Parathyroid adenoma (tissue), 2 donors: ENCODE measurements at regions not wholly inside any gene's neighbourhood (a gene's known extent, or its start where the extent isn't known, plus 50 kb on each side); places are given as distances from the start of the nearest gene placed in this dataset.

ENCODE experiments used
- H2AFZ ChIP-seq: fragments of 300-600 bp; sonication (generic); one replicate; pipeline ENCODE4 v1.7.0; 2017; ENCODE audit warnings: antibody characterized with exemption, mild to moderate bottlenecking
- H3K27ac ChIP-seq: fragments of 300-600 bp; sonication (generic); one replicate; pipeline ENCODE4 v1.7.0; 2017
- H3K27me3 ChIP-seq: fragments of 300-600 bp; sonication (generic); one replicate; pipeline ENCODE4 v1.7.0; 2017; ENCODE audit warnings: low read length; ENCODE audit not compliant: control insufficient read depth, insufficient read depth
- H3K36me3 ChIP-seq: fragments of 300-600 bp; sonication (generic); one replicate; pipeline ENCODE4 v1.7.0; 2017; ENCODE audit warnings: low read length; ENCODE audit not compliant: control insufficient read depth, insufficient read depth
- H3K4me1 ChIP-seq: fragments of 300-600 bp; sonication (generic); one replicate; pipeline ENCODE4 v1.7.0; 2017; ENCODE audit warnings: control low read depth
- H3K4me2 ChIP-seq: fragments of 300-600 bp; sonication (generic); one replicate; pipeline ENCODE4 v1.7.0; 2017; ENCODE audit warnings: low read length
- H3K4me3 ChIP-seq: fragments of 300-600 bp; sonication (generic); one replicate; pipeline ENCODE4 v1.7.0; 2017; ENCODE audit warnings: low read depth, low read length
- H3K79me2 ChIP-seq: fragments of 300-600 bp; sonication (generic); one replicate; pipeline ENCODE4 v1.7.0; 2017; ENCODE audit warnings: control low read depth
- H3K9ac ChIP-seq: fragments of 300-600 bp; sonication (generic); one replicate; pipeline ENCODE4 v1.7.0; 2017; ENCODE audit warnings: mild to moderate bottlenecking
- H3K9me3 ChIP-seq: fragments of 300-600 bp; sonication (generic); one replicate; pipeline ENCODE4 v1.7.0; 2017; ENCODE audit warnings: low read length; ENCODE audit not compliant: control insufficient read depth
- CTCF ChIP-seq: fragments of 300-600 bp; sonication (generic); IDR thresholded peaks from one replicate; pipeline ENCODE4 v1.7.0; 2017; ENCODE audit warnings: antibody characterized with exemption, mild to moderate bottlenecking
- donor health status: primary hyperparathyroidism.

- no peak for TF ChIP-seq CTCF
- Histone ChIP-seq H3K4me2 (no peak overlapping the region), H3K9ac (no peak overlapping the region)
Observed at GRCh38 chr11:92594251-92594650, 369.6 kb downstream of the FAT3 start.

GRCh38 chr11:92595052-92595451 is 370.4 kb downstream of the FAT3 start:
- H3K9ac ChIP-seq, result no peak overlapping the region

More at GRCh38 chr11:92594251-92594650, 369.6 kb downstream of the FAT3 start:
- H3K4me1 ChIP-seq, result no peaks in the 10 kb centered on the region
- H3K36me3 ChIP-seq, result no peaks in the 10 kb centered on the region
- no peak overlapping the region for H3K4me3 ChIP-seq
- no peaks in the 10 kb centered on the region for H3K9me3 ChIP-seq
- H2AFZ ChIP-seq, result no peak overlapping the region
- H3K79me2 ChIP-seq, result no peaks in the 10 kb centered on the region
- H3K27me3 ChIP-seq, result no peaks in the 10 kb centered on the region
- no peak overlapping the region for H3K27ac ChIP-seq

GRCh38 chr11:92596596-92597317 is 372.1 kb downstream of the FAT3 start:
- Histone ChIP-seq H2AFZ (no peak overlapping the region), H3K4me3 (no peak overlapping the region), H3K9ac (no peak overlapping the region), H3K27ac (no peak overlapping the region), H3K9me3 (no peaks in the 10 kb centered on the region), H3K27me3 (no peaks in the 10 kb centered on the region), H3K36me3 (no peaks in the 10 kb centered on the region), H3K4me1 (no peaks in the 10 kb centered on the region), H3K4me2 (no peak overlapping the region), H3K79me2 (no peaks in the 10 kb centered on the region)
- no peak for TF ChIP-seq CTCF

More at GRCh38 chr11:92595052-92595451, 370.4 kb downstream of the FAT3 start:
- no peak overlapping the region for H3K4me3 ChIP-seq
- no peaks in the 10 kb centered on the region for H3K27me3 ChIP-seq
- H3K4me1 ChIP-seq, result no peaks in the 10 kb centered on the region
- no peak overlapping the region for H3K4me2 ChIP-seq
- no peaks in the 10 kb centered on the region for H3K79me2 ChIP-seq
- no peak overlapping the region for H2AFZ ChIP-seq
- H3K27ac ChIP-seq, result no peak overlapping the region
- no peak for TF ChIP-seq CTCF
- no peaks in the 10 kb centered on the region for H3K36me3 ChIP-seq
- H3K9me3 ChIP-seq, result no peaks in the 10 kb centered on the region

- H2AFZ ChIP-seq, result no peak overlapping the region
- no peaks in the 10 kb centered on the region for H3K4me1 ChIP-seq
Observed at GRCh38 chr11:92601048-92601447, 368.4 kb upstream of the MTNR1B start.

More at GRCh38 chr11:92601048-92601447, 368.4 kb upstream of the MTNR1B start:
- H3K36me3 ChIP-seq, result no peaks in the 10 kb centered on the region
- H3K79me2 ChIP-seq, result no peaks in the 10 kb centered on the region
- no peak overlapping the region for H3K27ac ChIP-seq
- no peak for TF ChIP-seq CTCF
- H3K27me3 ChIP-seq, result no peaks in the 10 kb centered on the region
- H3K4me2 ChIP-seq, result no peak overlapping the region
- H3K9me3 ChIP-seq, result no peaks in the 10 kb centered on the region
- H3K4me3 ChIP-seq, result no peak overlapping the region
- H3K9ac ChIP-seq, result no peak overlapping the region
